Osteocyte (in vitro differentiated cells): ENCODE measurements at regions not wholly inside any gene's neighbourhood (a gene's known extent, or its start where the extent isn't known, plus 50 kb on each side); places are given as distances from the start of the nearest gene placed in this dataset.

ENCODE experiments used
- DNase-seq: peaks from one replicate; pipeline ENCODE4 v3.0.0; 2021; ENCODE audit warnings: mixed read lengths; ENCODE audit not compliant: unreplicated experiment; ENCODE audit errors: extremely low spot score
- H3K27ac Mint-ChIP-seq: one replicate; pipeline ENCODE4 v1.8.0; 2021; ENCODE audit warnings: mild to moderate bottlenecking, mixed read lengths; ENCODE audit not compliant: unreplicated experiment
- H3K27me3 Mint-ChIP-seq: one replicate; pipeline ENCODE4 v1.8.0; 2021; ENCODE audit warnings: mixed read lengths; ENCODE audit not compliant: unreplicated experiment
- H3K36me3 Mint-ChIP-seq: one replicate; pipeline ENCODE4 v1.8.0; 2021; ENCODE audit warnings: mixed read lengths; ENCODE audit not compliant: unreplicated experiment
- H3K4me1 Mint-ChIP-seq: one replicate; pipeline ENCODE4 v1.8.0; 2021; ENCODE audit warnings: mixed read lengths; ENCODE audit not compliant: unreplicated experiment
- H3K4me3 Mint-ChIP-seq: one replicate; pipeline ENCODE4 v1.8.0; 2021; ENCODE audit warnings: mild to moderate bottlenecking, moderate library complexity, mixed read lengths; ENCODE audit not compliant: unreplicated experiment
- H3K9me3 Mint-ChIP-seq: one replicate; pipeline ENCODE4 v1.8.0; 2021; ENCODE audit warnings: mixed read lengths; ENCODE audit not compliant: unreplicated experiment
- TF ChIP-seq, protein P1 (sequence below): fragments of 200-600 bp; sonication (generic); IDR thresholded peaks from 2 replicates; pipeline ENCODE4 v1.5.0; 2021; ENCODE audit warnings: antibody characterized with exemption, mild to moderate bottlenecking, moderate library complexity

DNA sequence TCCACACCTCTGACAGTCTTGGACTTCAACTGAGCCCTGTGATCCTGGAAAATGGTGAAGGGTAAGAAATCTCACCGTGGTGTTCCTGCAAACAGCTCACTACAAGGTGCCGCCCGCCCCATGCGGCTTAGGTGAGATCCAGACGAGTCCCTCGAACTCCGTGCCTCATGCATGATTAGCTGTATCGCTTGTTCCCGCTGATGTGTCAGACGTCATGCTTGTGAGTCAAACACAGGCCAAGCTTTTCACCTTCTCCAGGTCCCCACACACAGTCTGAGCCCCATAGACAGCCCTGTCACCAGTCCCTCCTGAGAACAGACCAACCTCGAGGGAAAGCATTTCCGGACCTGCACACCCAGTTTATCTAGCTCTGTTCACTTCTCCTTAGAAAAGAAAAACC, 740.5 kb downstream of the GALR1 start:
- no peak for DNase-seq
- Mint-ChIP-seq H3K27me3 (no peaks in the 10 kb centered on the region), H3K36me3 (no peaks in the 10 kb centered on the region), H3K4me3 (no peak overlapping the region), H3K4me1 (no peaks in the 10 kb centered on the region), H3K9me3 (peaks cover 62% of the 10 kb centered on the region), H3K27ac (no peak overlapping the region)
- TF ChIP-seq, protein P1, sequence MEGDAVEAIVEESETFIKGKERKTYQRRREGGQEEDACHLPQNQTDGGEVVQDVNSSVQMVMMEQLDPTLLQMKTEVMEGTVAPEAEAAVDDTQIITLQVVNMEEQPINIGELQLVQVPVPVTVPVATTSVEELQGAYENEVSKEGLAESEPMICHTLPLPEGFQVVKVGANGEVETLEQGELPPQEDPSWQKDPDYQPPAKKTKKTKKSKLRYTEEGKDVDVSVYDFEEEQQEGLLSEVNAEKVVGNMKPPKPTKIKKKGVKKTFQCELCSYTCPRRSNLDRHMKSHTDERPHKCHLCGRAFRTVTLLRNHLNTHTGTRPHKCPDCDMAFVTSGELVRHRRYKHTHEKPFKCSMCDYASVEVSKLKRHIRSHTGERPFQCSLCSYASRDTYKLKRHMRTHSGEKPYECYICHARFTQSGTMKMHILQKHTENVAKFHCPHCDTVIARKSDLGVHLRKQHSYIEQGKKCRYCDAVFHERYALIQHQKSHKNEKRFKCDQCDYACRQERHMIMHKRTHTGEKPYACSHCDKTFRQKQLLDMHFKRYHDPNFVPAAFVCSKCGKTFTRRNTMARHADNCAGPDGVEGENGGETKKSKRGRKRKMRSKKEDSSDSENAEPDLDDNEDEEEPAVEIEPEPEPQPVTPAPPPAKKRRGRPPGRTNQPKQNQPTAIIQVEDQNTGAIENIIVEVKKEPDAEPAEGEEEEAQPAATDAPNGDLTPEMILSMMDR = no peak

GRCh38 chr18:77990901-77991300, 741.3 kb downstream of the GALR1 start:
- peaks cover 56% of the 10 kb centered on the region for H3K9me3 Mint-ChIP-seq
- H3K27me3 Mint-ChIP-seq = no peaks in the 10 kb centered on the region

DNA sequence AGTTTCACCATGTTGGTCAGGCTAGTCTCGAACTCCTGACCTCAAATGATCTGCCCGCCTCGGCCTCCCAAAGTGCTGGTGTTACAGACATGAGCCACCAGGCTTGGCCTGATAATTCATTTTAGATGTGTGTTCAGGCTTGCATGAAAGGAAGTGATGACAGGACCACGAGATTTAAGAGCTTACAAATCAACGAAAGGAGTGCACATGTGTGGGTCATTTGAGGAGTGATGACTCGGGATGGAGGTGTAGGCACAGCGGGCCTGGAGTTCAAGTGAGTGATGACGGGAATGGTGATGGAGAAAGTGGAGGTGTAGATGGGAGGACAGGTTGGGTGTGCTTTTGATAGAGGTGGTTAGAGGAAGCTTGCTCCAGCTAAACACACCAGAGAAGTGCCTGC, 742.4 kb downstream of the GALR1 start:
- Mint-ChIP-seq H3K27ac (no peak overlapping the region), H3K27me3 (no peaks in the 10 kb centered on the region), H3K4me1 (no peaks in the 10 kb centered on the region), H3K4me3 (no peak overlapping the region), H3K9me3 (peaks cover 55% of the 10 kb centered on the region), H3K36me3 (no peaks in the 10 kb centered on the region)
- TF ChIP-seq, protein P1 = no peak
- no peak for DNase-seq

More at GRCh38 chr18:77990901-77991300, 741.3 kb downstream of the GALR1 start:
- Mint-ChIP-seq H3K36me3 (no peaks in the 10 kb centered on the region), H3K4me1 (no peaks in the 10 kb centered on the region), H3K4me3 (no peak overlapping the region), H3K27ac (no peak overlapping the region)
- DNase-seq = no peak
- TF ChIP-seq, protein P1 = no peak

DNA sequence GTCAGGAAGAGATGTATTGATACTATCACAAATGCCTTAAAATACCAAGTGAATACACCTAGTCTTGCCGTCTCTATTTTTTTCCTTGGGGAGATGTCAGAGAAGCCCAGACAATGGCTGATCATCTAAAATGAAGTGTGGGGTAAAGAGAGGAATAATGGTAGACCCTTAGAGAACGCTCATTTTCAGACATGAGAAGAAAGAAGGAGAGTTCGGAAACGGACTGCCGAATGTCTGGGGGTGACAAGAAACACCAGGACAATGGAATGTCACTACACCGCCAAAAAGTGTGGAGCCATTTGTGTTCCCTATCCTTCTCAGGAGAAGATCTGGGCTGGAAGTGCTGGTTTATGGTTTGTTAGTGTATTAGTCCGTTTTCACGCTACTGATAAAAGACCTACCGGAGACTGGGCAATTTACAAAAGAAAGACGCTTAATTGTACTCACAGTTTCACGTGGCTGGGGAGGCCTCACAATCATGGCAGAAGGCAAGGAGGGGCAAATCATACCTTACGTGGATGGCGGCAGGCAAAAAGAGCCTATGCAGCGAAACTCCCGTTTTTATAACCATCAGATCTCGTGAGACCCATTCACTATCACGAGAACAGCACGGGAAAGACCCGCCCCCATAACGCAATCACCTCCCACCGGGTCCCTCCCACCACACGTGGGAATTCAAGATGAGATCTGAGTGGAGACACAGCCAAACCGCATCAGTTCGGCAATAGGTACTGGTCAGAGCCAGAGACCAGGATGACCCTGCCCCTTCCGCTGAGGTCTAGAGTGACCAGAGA, 743.7 kb downstream of the GALR1 start:
- Mint-ChIP-seq H3K9me3 (peaks cover 49% of the 10 kb centered on the region), H3K4me3 (no peak overlapping the region), H3K4me1 (no peaks in the 10 kb centered on the region), H3K36me3 (no peaks in the 10 kb centered on the region), H3K27ac (no peak overlapping the region), H3K27me3 (no peaks in the 10 kb centered on the region)
- TF ChIP-seq, protein P1 = no peak
- DNase-seq = no peak

- DNase-seq = no peak
- H3K27ac Mint-ChIP-seq = no peak overlapping the region
- H3K27me3 Mint-ChIP-seq = no peaks in the 10 kb centered on the region
- no peak overlapping the region for H3K4me3 Mint-ChIP-seq
- TF ChIP-seq, protein P1 = no peak
- H3K9me3 Mint-ChIP-seq = peaks cover 44% of the 10 kb centered on the region
- no peaks in the 10 kb centered on the region for H3K4me1 Mint-ChIP-seq
- no peaks in the 10 kb centered on the region for H3K36me3 Mint-ChIP-seq
Observed at GRCh38 chr18:77995593-77995992, 745.9 kb downstream of the GALR1 start.
